CD14-positive monocyte (primary cell): ENCODE measurements at regions not wholly inside any gene's neighbourhood (a gene's known extent, or its start where the extent isn't known, plus 50 kb on each side); places are given as distances from the start of the nearest gene placed in this dataset.

Experiments
- DNase-seq, 3 donors: peaks; one replicate each; pipeline ENCODE4 v3.0.0-alpha.2; 2011 to 2022
- H2AFZ ChIP-seq: 2 replicates; pipeline ENCODE4 v1.6.0; 2012; ENCODE audit warnings: mild to moderate bottlenecking, low read depth, low read length, inconsistent platforms; ENCODE audit not compliant: insufficient read depth, poor library complexity, severe bottlenecking
- H3K27ac ChIP-seq, 2 donors: 1 replicate in 1 of 2; 2 replicates in 1 of 2; pipeline ENCODE4 v1.5.1; 2012 to 2013; ENCODE audit warnings: low read length in 2 of 2, control low read depth in 1 of 2, inconsistent platforms in 1 of 2, low read depth in 1 of 2, mild to moderate bottlenecking in 1 of 2
- H3K27me3 ChIP-seq, 2 donors: one replicate each; pipeline versions ENCODE4 v1.6.0 to v1.6.1; 2011 to 2013; ENCODE audit warnings: low read length in 2 of 2; ENCODE audit not compliant: control insufficient read depth in 2 of 2, insufficient read depth in 2 of 2
- H3K36me3 ChIP-seq, 2 donors: replicated peaks in 1 of 2; 1 replicate in 1 of 2; 2 replicates in 1 of 2; pipeline versions ENCODE4 v1.5.1 to v1.6.1; 2012 to 2013; ENCODE audit warnings: low read length in 2 of 2, control low read depth in 1 of 2, inconsistent platforms in 1 of 2, mild to moderate bottlenecking in 1 of 2; ENCODE audit not compliant: insufficient read depth in 2 of 2, control insufficient read depth in 1 of 2
- H3K4me1 ChIP-seq, 2 donors: 1 replicate in 1 of 2; 2 replicates in 1 of 2; pipeline versions ENCODE4 v1.5.1 to v1.6.1; 2012 to 2013; ENCODE audit warnings: low read length in 2 of 2, control low read depth in 1 of 2, inconsistent platforms in 1 of 2, mild to moderate bottlenecking in 1 of 2, moderate library complexity in 1 of 2; ENCODE audit not compliant: insufficient read depth in 2 of 2, control insufficient read depth in 1 of 2
- H3K4me2 ChIP-seq: replicated peaks from 2 replicates; pipeline ENCODE3; 2012; ENCODE audit warnings: low read length, moderate library complexity, mild to moderate bottlenecking; ENCODE audit not compliant: poor library complexity, severe bottlenecking; ENCODE audit errors: extremely low read depth
- H3K4me3 ChIP-seq, 3 experiments: fragments of 200-600 bp in 1 of 3; sonication (generic) in 1 of 3; replicated peaks in 1 of 3; 1 replicate in 2 of 3; 2 replicates in 1 of 3; pipeline ENCODE4 v1.5.1; 2011 to 2013; ENCODE audit warnings: low read length in 3 of 3, mild to moderate bottlenecking in 3 of 3, control low read depth in 2 of 3, low read depth in 2 of 3, inconsistent platforms in 1 of 3, moderate library complexity in 1 of 3
- H3K79me2 ChIP-seq: 2 replicates; pipeline ENCODE4 v1.6.0; 2012; ENCODE audit warnings: mild to moderate bottlenecking, control low read depth, inconsistent platforms, low read length, moderate library complexity; ENCODE audit not compliant: insufficient read depth
- H3K9ac ChIP-seq: 2 replicates; pipeline ENCODE4 v1.6.0; 2017; ENCODE audit warnings: low read length, mild to moderate bottlenecking; ENCODE audit not compliant: insufficient read depth, poor library complexity, severe bottlenecking
- H3K9me3 ChIP-seq, 2 donors: replicated peaks in 1 of 2; 1 replicate in 1 of 2; 2 replicates in 1 of 2; pipeline versions ENCODE4 v1.5.1 to v1.6.1; 2012 to 2013; ENCODE audit warnings: low read length in 2 of 2, control low read depth in 1 of 2; ENCODE audit not compliant: control insufficient read depth in 1 of 2, insufficient read depth in 1 of 2
- H4K20me1 ChIP-seq: 2 replicates; pipeline ENCODE4 v1.6.0; 2012; ENCODE audit warnings: mild to moderate bottlenecking, low read length, control low read depth, moderate library complexity; ENCODE audit not compliant: insufficient read depth
- H3K27ac Mint-ChIP-seq, 7 donors: one replicate each; pipeline ENCODE4 v1.8.0; 2020; ENCODE audit warnings: mild to moderate bottlenecking in 7 of 7, mixed read lengths in 7 of 7, moderate library complexity in 6 of 7, inconsistent platforms in 2 of 7
- H3K27me3 Mint-ChIP-seq, 3 donors: one replicate each; pipeline ENCODE4 v1.8.0; 2021 to 2022; ENCODE audit warnings: low read depth in 3 of 3, mild to moderate bottlenecking in 3 of 3, mixed read lengths in 3 of 3, moderate library complexity in 3 of 3, inconsistent platforms in 1 of 3
- H3K36me3 Mint-ChIP-seq, 2 donors: one replicate each; pipeline ENCODE4 v1.8.0; 2020; ENCODE audit warnings: mixed read lengths in 2 of 2, inconsistent platforms in 1 of 2, mild to moderate bottlenecking in 1 of 2
- H3K4me1 Mint-ChIP-seq: one replicate; pipeline ENCODE4 v1.8.0; 2020; ENCODE audit warnings: mild to moderate bottlenecking, mixed read lengths
- H3K4me3 Mint-ChIP-seq, 2 donors: one replicate each; pipeline ENCODE4 v1.8.0; 2020; ENCODE audit warnings: mild to moderate bottlenecking in 2 of 2, mixed read lengths in 2 of 2, moderate library complexity in 1 of 2
- H3K9me3 Mint-ChIP-seq, 7 donors: one replicate each; pipeline ENCODE4 v1.8.0; 2020 to 2022; ENCODE audit warnings: mixed read lengths in 7 of 7, mild to moderate bottlenecking in 6 of 7, moderate library complexity in 6 of 7, inconsistent platforms in 2 of 7
- CTCF ChIP-seq: fragments of 200-600 bp; IDR thresholded peaks from one replicate; pipeline ENCODE4 v1.8.0; 2022; ENCODE audit warnings: antibody characterized with exemption, mild to moderate bottlenecking
- WGBS: methylation state at CpG from one replicate; pipeline ENCODE4 v1.1.5; 2013; ENCODE audit warnings: missing lambda C conversion rate; ENCODE audit not compliant: insufficient coverage; 5-methylcytosine and 5-hydroxymethylcytosine counted together
- intact Hi-C, 2 donors: fragments of 100-400 bp; cut with micrococcal nuclease; formaldehyde crosslinking; loops; one replicate each; pipeline versions ENCODE4 v1.15.0 to v1.15.1; 2023

DNA sequence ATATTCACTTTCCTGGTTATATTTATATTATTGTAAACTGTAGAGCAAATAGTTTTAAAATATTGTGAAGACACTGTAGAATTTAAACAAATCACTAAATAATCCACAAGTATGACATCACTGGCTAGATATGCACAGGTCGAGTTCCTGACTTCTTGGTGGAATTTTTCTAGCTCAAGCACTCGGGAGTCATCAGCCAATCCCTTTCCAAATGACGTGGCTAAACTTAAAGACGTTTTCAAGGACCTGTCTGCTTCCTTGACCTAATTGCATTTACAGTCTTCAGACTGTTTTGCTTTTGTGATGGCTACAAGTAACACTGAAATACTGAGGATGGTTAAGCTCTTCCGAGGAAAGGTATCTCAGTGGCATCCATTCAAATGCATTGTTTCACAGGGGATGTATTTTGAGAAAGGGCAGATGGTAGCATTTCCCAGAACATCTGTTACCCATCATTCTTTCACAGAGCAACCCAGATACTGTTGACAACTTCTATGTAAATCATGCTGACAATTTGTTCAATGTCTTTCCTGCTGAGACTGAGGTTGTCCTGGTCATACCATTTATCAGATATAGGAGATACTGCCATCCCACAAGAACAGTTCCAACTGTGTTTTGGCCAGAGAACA, 262.8 kb downstream of the CDH10 start:
- Histone ChIP-seq H3K4me2 (no peak overlapping the region), H3K9me3 (no peaks in the 10 kb centered on the region), H3K36me3 (no peaks in the 10 kb centered on the region), H4K20me1 (no peaks in the 10 kb centered on the region), H3K27me3 (no peaks in the 10 kb centered on the region), H3K4me1 (no peaks in the 10 kb centered on the region), H3K9ac (no peak overlapping the region), H3K4me3 (no peak overlapping the region), H3K27ac (no peak overlapping the region), H3K79me2 (no peaks in the 10 kb centered on the region), H2AFZ (no peak overlapping the region)
- Mint-ChIP-seq H3K27me3 (peaks cover 0 to 1% (median 1%) of the 10 kb centered on the region in 3 donors), H3K36me3 (no peaks in the 10 kb centered on the region), H3K27ac (no peak overlapping the region), H3K9me3 (peaks cover 0 to 3% (median 1%) of the 10 kb centered on the region in 7 donors), H3K4me3 (no peak overlapping the region), H3K4me1 (no peaks in the 10 kb centered on the region)
- intact Hi-C loops, result no loop called here
- DNase-seq, result no peak
- WGBS, result 74% methylated on average over 4 of the region's 5 CpGs
- TF ChIP-seq CTCF, result no peak

DNA sequence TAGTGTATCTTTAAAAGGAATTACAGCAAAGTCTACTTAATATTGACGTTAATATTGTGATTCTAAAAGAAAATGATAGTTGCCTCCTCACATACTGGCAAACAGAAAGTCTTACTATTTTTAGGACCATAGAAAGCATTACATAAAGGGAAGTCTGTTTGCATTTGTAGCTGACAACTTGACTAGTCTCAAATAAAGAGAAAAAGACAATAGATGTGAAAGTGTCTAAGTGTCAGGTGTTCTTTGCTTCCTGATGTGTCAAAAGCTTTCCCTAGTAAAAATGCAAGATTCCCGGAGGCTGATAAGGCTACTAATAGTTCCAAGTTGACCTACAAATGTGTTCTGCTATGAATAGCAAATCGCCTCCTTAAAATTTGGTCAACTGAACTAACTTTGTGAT, 259.7 kb downstream of the CDH10 start:
- TF ChIP-seq CTCF, result no peak
- Histone ChIP-seq H3K4me1 (no peaks in the 10 kb centered on the region), H3K9ac (no peak overlapping the region), H4K20me1 (no peaks in the 10 kb centered on the region), H3K27me3 (no peaks in the 10 kb centered on the region), H2AFZ (no peak overlapping the region), H3K4me3 (no peak overlapping the region), H3K36me3 (no peaks in the 10 kb centered on the region), H3K4me2 (no peak overlapping the region), H3K9me3 (peaks cover 0 to 12% of the 10 kb centered on the region in 2 donors), H3K27ac (no peak overlapping the region), H3K79me2 (no peaks in the 10 kb centered on the region)
- intact Hi-C loops, result no loop called here
- Mint-ChIP-seq H3K27me3 (no peaks in the 10 kb centered on the region), H3K36me3 (no peaks in the 10 kb centered on the region), H3K27ac (no peak overlapping the region), H3K4me1 (no peaks in the 10 kb centered on the region), H3K4me3 (no peak overlapping the region), H3K9me3 (peaks cover 2 to 22% (median 7%) of the 10 kb centered on the region in 7 donors)
- DNase-seq, result no peak
- 60% methylated on average over 1 of the region's 3 CpGs for WGBS
